ENCODE measurements at regions not wholly inside any gene's neighbourhood (a gene's known extent, or its start where the extent isn't known, plus 50 kb on each side); places are given as distances from the start of the nearest gene placed in this dataset.
"Not testable (repeated sequence)": the region's sequence is repeated elsewhere in the genome, so short reads cannot be mapped to it uniquely, and the experiment has no call there.

DNA sequence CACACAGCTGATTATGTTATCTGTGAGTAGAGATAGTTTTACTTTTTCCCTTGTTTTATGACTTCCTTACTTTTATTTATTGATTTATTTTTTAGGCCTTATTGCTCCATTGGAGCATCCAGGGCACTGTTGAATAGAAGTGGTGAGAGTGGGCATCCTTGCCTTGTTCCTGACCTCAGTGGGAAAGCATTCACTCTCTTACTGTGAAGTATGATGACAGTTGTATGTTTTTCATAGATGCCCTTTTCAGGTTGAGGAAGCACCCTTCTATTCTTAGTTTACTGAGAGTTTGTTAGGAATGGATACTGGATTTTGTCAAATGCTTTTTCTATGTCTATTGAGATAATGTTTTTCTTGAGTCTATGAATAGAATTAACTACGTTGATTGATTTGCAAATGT is 88.6 kb downstream of the XRCC2 start:
- DNase-seq (no peak), ATAC-seq (no peak)
- WGBS, 3 donors = 89 to 94% (median 92%) methylated on average over 1 of the region's 1 CpG
- no peak overlapping the region for H3K4me3 ChIP-seq
- H3K27ac ChIP-seq = no peak overlapping the region
- no peaks in the 10 kb centered on the region for H3K27me3 ChIP-seq (ENCODE audit: insufficient read depth in 3 of 3, low read length in 2 of 3)
- TF ChIP-seq, protein P1, sequence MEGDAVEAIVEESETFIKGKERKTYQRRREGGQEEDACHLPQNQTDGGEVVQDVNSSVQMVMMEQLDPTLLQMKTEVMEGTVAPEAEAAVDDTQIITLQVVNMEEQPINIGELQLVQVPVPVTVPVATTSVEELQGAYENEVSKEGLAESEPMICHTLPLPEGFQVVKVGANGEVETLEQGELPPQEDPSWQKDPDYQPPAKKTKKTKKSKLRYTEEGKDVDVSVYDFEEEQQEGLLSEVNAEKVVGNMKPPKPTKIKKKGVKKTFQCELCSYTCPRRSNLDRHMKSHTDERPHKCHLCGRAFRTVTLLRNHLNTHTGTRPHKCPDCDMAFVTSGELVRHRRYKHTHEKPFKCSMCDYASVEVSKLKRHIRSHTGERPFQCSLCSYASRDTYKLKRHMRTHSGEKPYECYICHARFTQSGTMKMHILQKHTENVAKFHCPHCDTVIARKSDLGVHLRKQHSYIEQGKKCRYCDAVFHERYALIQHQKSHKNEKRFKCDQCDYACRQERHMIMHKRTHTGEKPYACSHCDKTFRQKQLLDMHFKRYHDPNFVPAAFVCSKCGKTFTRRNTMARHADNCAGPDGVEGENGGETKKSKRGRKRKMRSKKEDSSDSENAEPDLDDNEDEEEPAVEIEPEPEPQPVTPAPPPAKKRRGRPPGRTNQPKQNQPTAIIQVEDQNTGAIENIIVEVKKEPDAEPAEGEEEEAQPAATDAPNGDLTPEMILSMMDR (IDR thresholded peaks at IDR 0.05) = no peak
- H3K9me3 ChIP-seq = no peaks in the 10 kb centered on the region
- intact Hi-C loops (cut with DNase I) = no loop called here
- H3K36me3 ChIP-seq (ENCODE audit: insufficient read depth in 1 of 2, low read depth in 1 of 2) = no peaks in the 10 kb centered on the region
- no peaks in the 10 kb centered on the region for H3K4me1 ChIP-seq

DNA sequence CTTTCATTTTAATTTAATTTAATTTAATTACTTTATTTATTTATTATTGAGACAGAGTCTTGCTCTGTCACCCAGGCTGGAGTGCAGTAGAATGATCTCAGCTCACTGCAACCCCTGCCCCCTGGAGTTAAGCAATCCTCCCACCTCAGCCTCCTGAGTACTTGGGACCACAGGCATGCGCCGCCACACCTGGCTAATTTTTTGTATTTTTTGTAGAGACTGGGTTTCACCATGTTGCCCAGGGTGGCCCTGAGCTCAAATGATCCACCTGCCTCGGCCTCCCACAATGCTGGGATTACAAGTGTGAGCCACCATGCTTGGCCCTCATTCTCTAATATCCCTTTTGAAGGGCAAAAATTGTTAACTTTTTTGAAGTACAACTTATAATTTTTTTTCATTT is 92.9 kb downstream of the XRCC2 start:
- ATAC-seq (no peak), DNase-seq (no peak)
- H3K9me3 ChIP-seq = no peaks in the 10 kb centered on the region
- no peaks in the 10 kb centered on the region for H3K27me3 ChIP-seq (ENCODE audit: insufficient read depth in 3 of 3, low read length in 2 of 3)
- intact Hi-C loops (cut with DNase I) = no loop called here
- TF ChIP-seq, protein P1 (IDR thresholded peaks at IDR 0.05) = no peak
- WGBS, 3 donors = 74 to 97% (median 92%) methylated on average over 3 of the region's 3 CpGs
- H3K36me3 ChIP-seq (ENCODE audit: insufficient read depth in 1 of 2, low read depth in 1 of 2) = no peaks in the 10 kb centered on the region
- H3K27ac ChIP-seq = no peak overlapping the region
- H3K4me1 ChIP-seq = no peaks in the 10 kb centered on the region
- no peak overlapping the region for H3K4me3 ChIP-seq

DNA sequence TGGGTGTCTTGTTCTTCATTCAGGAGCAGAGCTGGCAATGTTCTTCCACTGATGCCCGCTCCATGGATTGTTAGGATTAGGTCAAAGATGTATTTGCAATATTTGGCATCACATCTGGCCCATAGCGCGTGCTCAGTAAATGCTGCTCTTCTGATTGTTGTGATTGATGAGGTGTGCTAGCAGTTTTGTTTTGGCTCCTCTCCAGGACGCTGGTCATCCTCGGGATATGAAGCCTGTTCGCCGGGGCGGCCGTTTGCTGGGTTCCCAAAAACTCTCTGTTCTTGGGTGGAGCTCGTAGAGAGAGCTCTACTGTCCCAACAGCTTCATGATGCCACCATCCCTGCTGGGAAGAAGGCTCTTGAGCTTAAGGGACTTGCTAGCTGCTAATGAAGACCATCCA is 96.9 kb downstream of the XRCC2 start:
- Histone ChIP-seq H3K4me1 (no peaks in the 10 kb centered on the region), H3K36me3 (ENCODE audit: insufficient read depth in 1 of 2, low read depth in 1 of 2) (no peaks in the 10 kb centered on the region), H3K4me3 (no peak overlapping the region), H3K9me3 (no peaks in the 10 kb centered on the region), H3K27me3 (ENCODE audit: insufficient read depth in 3 of 3, low read length in 2 of 3) (no peaks in the 10 kb centered on the region), H3K27ac (no peak overlapping the region)
- TF ChIP-seq, protein P1 (IDR thresholded peaks at IDR 0.05) = no peak
- ATAC-seq (no peak), DNase-seq (no peak)
- 74 to 79% (median 77%) methylated on average over 10 of the region's 10 CpGs for WGBS, 3 donors
- intact Hi-C loops (cut with DNase I) = no loop called here

DNA sequence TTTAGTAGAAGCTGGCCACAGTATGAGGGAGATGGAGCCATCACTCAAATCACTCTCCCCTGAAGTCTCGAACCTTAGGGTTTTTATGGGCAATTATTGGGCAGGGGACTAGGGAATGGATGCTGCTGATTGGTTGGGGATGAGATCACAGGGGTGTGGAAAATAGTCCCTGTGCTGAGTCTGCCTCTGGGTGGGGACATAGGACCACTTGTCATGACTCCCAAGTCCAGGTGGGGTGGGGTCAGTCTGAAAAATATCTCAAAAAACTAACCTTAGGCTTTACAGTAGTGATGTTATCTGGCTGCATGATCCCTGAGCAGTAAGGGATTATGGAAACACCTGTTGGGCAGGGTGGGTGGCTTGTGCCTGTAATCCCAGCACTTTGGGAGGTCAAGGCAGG is 98.6 kb downstream of the XRCC2 start:
- WGBS, 3 donors = 55 to 76% (median 75%) methylated on average over 1 of the region's 1 CpG
- TF ChIP-seq, protein P1 (IDR thresholded peaks at IDR 0.05) = no peak
- H3K27me3 ChIP-seq (ENCODE audit: insufficient read depth in 3 of 3, low read length in 2 of 3) = no peaks in the 10 kb centered on the region

DNA sequence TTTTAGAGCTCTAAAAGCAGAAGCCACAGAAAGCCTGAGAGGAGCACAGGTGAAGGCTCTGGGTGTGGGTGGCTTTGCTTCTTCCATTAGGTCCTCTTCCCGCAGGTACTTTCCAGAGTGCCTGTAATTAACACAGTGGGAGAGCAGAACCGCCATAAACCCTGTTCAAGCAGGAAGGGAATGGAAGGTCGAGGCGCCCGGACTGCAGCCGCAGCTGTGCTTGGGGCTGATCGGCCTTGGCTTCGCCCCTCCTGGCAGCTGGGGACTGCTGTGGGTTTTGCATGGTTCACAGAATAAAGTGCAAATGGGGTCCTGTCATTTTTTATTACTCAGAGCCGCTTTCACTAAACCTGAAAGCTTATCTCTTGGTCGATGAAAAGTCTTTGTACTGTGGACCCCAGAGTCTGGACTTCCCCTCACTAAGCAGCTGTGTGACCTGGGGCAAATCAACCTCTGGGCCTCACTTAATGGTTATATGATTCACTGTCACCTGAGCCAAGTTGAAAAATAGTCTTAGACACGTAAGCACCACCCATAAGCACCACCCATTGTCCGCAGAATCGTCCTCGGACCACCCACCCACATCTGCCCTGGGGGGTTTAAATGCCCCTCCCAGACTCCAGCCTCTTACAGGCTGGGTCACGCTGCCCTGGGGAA is 100.9 kb downstream of the XRCC2 start:
- intact Hi-C loops (cut with DNase I) = no loop called here
- TF ChIP-seq, protein P1 (IDR thresholded peaks at IDR 0.05) = no peak
- DNase-seq (no peak), ATAC-seq (no peak)
- Histone ChIP-seq H3K4me3 (no peak overlapping the region), H3K27ac (no peak overlapping the region), H3K36me3 (ENCODE audit: insufficient read depth in 1 of 2, low read depth in 1 of 2) (no peaks in the 10 kb centered on the region), H3K9me3 (no peaks in the 10 kb centered on the region), H3K27me3 (ENCODE audit: insufficient read depth in 3 of 3, low read length in 2 of 3) (no peaks in the 10 kb centered on the region), H3K4me1 (no peaks in the 10 kb centered on the region)
- WGBS, 3 donors = 30 to 37% (median 33%) methylated on average over 15 of the region's 15 CpGs

More for the DNA sequence above, 98.6 kb downstream of the XRCC2 start:
- no peak overlapping the region for H3K4me3 ChIP-seq
- no peaks in the 10 kb centered on the region for H3K36me3 ChIP-seq (ENCODE audit: insufficient read depth in 1 of 2, low read depth in 1 of 2)
- H3K9me3 ChIP-seq = no peaks in the 10 kb centered on the region
- no peak for DNase-seq
- H3K27ac ChIP-seq = no peak overlapping the region
- intact Hi-C loops (cut with DNase I) = no loop called here
- H3K4me1 ChIP-seq = no peaks in the 10 kb centered on the region
- ATAC-seq = no peak

DNA sequence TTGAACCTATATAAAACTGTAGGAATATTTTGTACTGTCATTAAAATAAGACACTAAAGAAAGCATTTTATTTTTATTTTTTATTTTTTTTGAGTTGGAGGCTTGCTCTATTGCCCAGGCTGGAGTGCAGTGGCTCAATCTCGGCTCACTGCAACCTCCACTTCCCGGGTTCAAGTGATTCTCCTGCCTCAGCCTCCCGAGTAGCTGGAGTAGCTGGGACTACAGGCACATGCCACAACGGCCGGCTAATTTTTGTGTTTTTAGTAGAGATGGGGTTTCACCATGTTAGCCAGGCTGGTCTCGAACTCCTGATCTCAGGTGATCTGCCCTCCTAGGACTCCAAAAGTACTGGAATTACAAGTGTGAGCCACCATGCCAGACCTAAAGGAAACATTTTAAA is 102.8 kb downstream of the XRCC2 start:
- H3K4me1 ChIP-seq; intact Hi-C loops (cut with DNase I); H3K36me3 ChIP-seq (ENCODE audit: insufficient read depth in 1 of 2, low read depth in 1 of 2); H3K27ac ChIP-seq; H3K9me3 ChIP-seq; H3K27me3 ChIP-seq (ENCODE audit: insufficient read depth in 3 of 3, low read length in 2 of 3); ATAC-seq; DNase-seq; H3K4me3 ChIP-seq: not testable (repeated sequence)
- whole genome bisulfite sequencing, 3 donors = 87 to 90% (median 89%) methylated on average over 6 of the region's 6 CpGs
